H9 (cell line): ENCODE measurements at regions not wholly inside any gene's neighbourhood (a gene's known extent, or its start where the extent isn't known, plus 50 kb on each side); places are given as distances from the start of the nearest gene placed in this dataset.

Experiments used
- DNase-seq: peaks from one replicate; pipeline ENCODE4 v3.0.0-alpha.2; 2017
- H2AFZ ChIP-seq: one replicate; pipeline ENCODE4 v1.6.1; 2013; ENCODE audit warnings: mild to moderate bottlenecking, low read length, control low read depth, moderate library complexity
- H2AK5ac ChIP-seq: 2 replicates; pipeline ENCODE4 v1.6.1; 2013; ENCODE audit warnings: low read length, control low read depth, mixed read lengths; ENCODE audit not compliant: insufficient read length
- H2BK120ac ChIP-seq: one replicate; pipeline ENCODE4 v1.6.1; 2013; ENCODE audit warnings: low read depth, mild to moderate bottlenecking, low read length, control low read depth, inconsistent platforms; ENCODE audit not compliant: poor library complexity, severe bottlenecking
- H2BK12ac ChIP-seq: 2 replicates; pipeline ENCODE4 v1.6.1; 2013; ENCODE audit warnings: low read length, control low read depth, mixed read lengths, low read depth; ENCODE audit not compliant: insufficient read length
- H2BK15ac ChIP-seq: 2 replicates; pipeline ENCODE4 v1.6.1; 2013; ENCODE audit warnings: low read depth, low read length, control low read depth
- H2BK20ac ChIP-seq: one replicate; pipeline ENCODE4 v1.6.1; 2013; ENCODE audit warnings: low read depth, mild to moderate bottlenecking, low read length, control low read depth, inconsistent platforms; ENCODE audit not compliant: poor library complexity, severe bottlenecking
- H2BK5ac ChIP-seq: 2 replicates; pipeline ENCODE4 v1.6.1; 2013; ENCODE audit warnings: low read length, control low read depth, mixed read lengths; ENCODE audit not compliant: insufficient read length
- H3K14ac ChIP-seq: 2 replicates; pipeline ENCODE4 v1.6.1; 2013; ENCODE audit warnings: low read length, control low read depth; ENCODE audit not compliant: insufficient read depth
- H3K18ac ChIP-seq: 2 replicates; pipeline ENCODE4 v1.6.1; 2013; ENCODE audit warnings: low read depth, mild to moderate bottlenecking, mixed read lengths, low read length, control low read depth; ENCODE audit not compliant: insufficient read length
- H3K23ac ChIP-seq: 2 replicates; pipeline ENCODE4 v1.6.1; 2013; ENCODE audit warnings: low read length, control low read depth, mixed read lengths, low read depth; ENCODE audit not compliant: insufficient read length
- H3K23me2 ChIP-seq: 2 replicates; pipeline ENCODE4 v1.6.1; 2013; ENCODE audit warnings: low read depth, mild to moderate bottlenecking, mixed read lengths, low read length, control low read depth; ENCODE audit not compliant: insufficient read length, poor library complexity, severe bottlenecking
- H3K27ac ChIP-seq: 2 replicates; pipeline ENCODE4 v1.5.1; 2013; ENCODE audit warnings: low read length, control low read depth, mixed read lengths, low read depth; ENCODE audit not compliant: insufficient read length
- H3K27me3 ChIP-seq: 2 replicates; pipeline ENCODE4 v1.6.1; 2013; ENCODE audit warnings: low read length, control low read depth, inconsistent platforms; ENCODE audit not compliant: insufficient read depth
- H3K4ac ChIP-seq: 2 replicates; pipeline ENCODE4 v1.6.1; 2013; ENCODE audit warnings: low read depth, mild to moderate bottlenecking, control low read depth, inconsistent platforms, low read length, moderate library complexity
- H3K4me1 ChIP-seq: 2 replicates; pipeline ENCODE4 v1.6.1; 2013; ENCODE audit warnings: low read length, control low read depth, inconsistent platforms; ENCODE audit not compliant: insufficient read depth
- H3K4me2 ChIP-seq: 2 replicates; pipeline ENCODE4 v1.6.1; 2013; ENCODE audit warnings: low read length, control low read depth, mixed read lengths; ENCODE audit not compliant: insufficient read length, insufficient read depth
- H3K56ac ChIP-seq: 2 replicates; pipeline ENCODE4 v1.6.1; 2013; ENCODE audit warnings: low read depth, mild to moderate bottlenecking, mixed read lengths, low read length, control low read depth; ENCODE audit not compliant: insufficient read length
- H3K79me1 ChIP-seq: 2 replicates; pipeline ENCODE4 v1.6.1; 2013; ENCODE audit warnings: low read depth, mild to moderate bottlenecking, moderate library complexity, low read length, control low read depth, inconsistent platforms; ENCODE audit not compliant: insufficient read depth, poor library complexity, severe bottlenecking
- H3K79me2 ChIP-seq: 2 replicates; pipeline ENCODE4 v1.6.1; 2013; ENCODE audit warnings: low read length, control low read depth, inconsistent platforms; ENCODE audit not compliant: insufficient read depth
- H3K9ac ChIP-seq: 2 replicates; pipeline ENCODE4 v1.6.1; 2013; ENCODE audit warnings: low read length, control low read depth, mixed read lengths; ENCODE audit not compliant: insufficient read length; ENCODE audit errors: extremely low read depth
- H3K9me3 ChIP-seq: one replicate; pipeline ENCODE4 v1.6.1; 2013; ENCODE audit warnings: low read depth, low read length, inconsistent platforms; ENCODE audit not compliant: control insufficient read depth
- H3T11ph ChIP-seq: one replicate; pipeline ENCODE4 v1.6.1; 2013; ENCODE audit warnings: mild to moderate bottlenecking, low read length, control low read depth, inconsistent platforms
- H4K20me1 ChIP-seq: one replicate; pipeline ENCODE4 v1.6.1; 2013; ENCODE audit not compliant: control insufficient read depth, insufficient read length, insufficient read depth
- H4K5ac ChIP-seq: 2 replicates; pipeline ENCODE4 v1.6.1; 2013; ENCODE audit warnings: low read depth, mild to moderate bottlenecking, mixed read lengths, low read length, control low read depth; ENCODE audit not compliant: insufficient read length
- H4K8ac ChIP-seq: replicated peaks from 2 replicates; pipeline ENCODE4 v1.6.1; 2013; ENCODE audit warnings: low read length, control low read depth, mixed read lengths, low read depth; ENCODE audit not compliant: insufficient read length
- H4K91ac ChIP-seq: 2 replicates; pipeline ENCODE4 v1.6.1; 2013; ENCODE audit warnings: low read depth, mild to moderate bottlenecking, moderate library complexity, mixed read lengths, low read length, control low read depth; ENCODE audit not compliant: insufficient read length
- H3K27ac Mint-ChIP-seq, 3 experiments: 2 replicates in 2 of 3; 3 replicates in 1 of 3; pipeline ENCODE4 v1.8.0; 2020 to 2021; ENCODE audit warnings: mixed read lengths in 3 of 3, mild to moderate bottlenecking in 1 of 3, moderate library complexity in 1 of 3
- H3K27me3 Mint-ChIP-seq: 2 replicates; pipeline ENCODE4 v1.8.0; 2021; ENCODE audit warnings: low read depth, mild to moderate bottlenecking, moderate library complexity, mixed read lengths
- H3K36me3 Mint-ChIP-seq, 3 experiments: 2 replicates in 2 of 3; 3 replicates in 1 of 3; pipeline ENCODE4 v1.8.0; 2020 to 2021; ENCODE audit warnings: low read depth in 3 of 3, mixed read lengths in 3 of 3; ENCODE audit not compliant: insufficient read depth in 1 of 3
- H3K4me1 Mint-ChIP-seq, 2 experiments: 2 replicates each; pipeline ENCODE4 v1.8.0; 2020; ENCODE audit warnings: mixed read lengths in 2 of 2
- H3K4me3 Mint-ChIP-seq, 2 experiments: 2 replicates in 1 of 2; 3 replicates in 1 of 2; pipeline ENCODE4 v1.8.0; 2020 to 2021; ENCODE audit warnings: mild to moderate bottlenecking in 2 of 2, mixed read lengths in 2 of 2, moderate library complexity in 1 of 2
- H3K9me3 Mint-ChIP-seq, 2 experiments: 2 replicates in 1 of 2; 3 replicates in 1 of 2; pipeline ENCODE4 v1.8.0; 2020; ENCODE audit warnings: mild to moderate bottlenecking in 2 of 2, mixed read lengths in 2 of 2, moderate library complexity in 1 of 2
- CTCF ChIP-seq: fragments of 200-600 bp; sonication (generic); conservative IDR thresholded peaks from 3 replicates; pipeline ENCODE4 v1.8.0; 2021; ENCODE audit warnings: antibody characterized with exemption, mild to moderate bottlenecking
- WGBS: extraction: QIAGEN DNeasy Blood & Tissue Kit; methylation state at CpG from one replicate; pipeline ENCODE4 v1.1.7; 2013; ENCODE audit warnings: missing lambda C conversion rate, low lambda C conversion rate, mixed read lengths; ENCODE audit not compliant: insufficient read length; ENCODE audit errors: extremely low coverage; 5-methylcytosine and 5-hydroxymethylcytosine counted together

GRCh38 chr17:52982331-52982730 lies 823.8 kb upstream of the CA10 start:
- Histone ChIP-seq H4K5ac (no peak overlapping the region), H2BK15ac (no peak overlapping the region), H2BK12ac (no peak overlapping the region), H4K8ac (no peak overlapping the region), H4K91ac (no peak overlapping the region), H3K23ac (no peak overlapping the region), H2BK120ac (no peak overlapping the region), H3K27me3 (no peaks in the 10 kb centered on the region), H3K79me2 (no peaks in the 10 kb centered on the region), H2AFZ (no peak overlapping the region), H3K18ac (no peak overlapping the region), H3T11ph (no peak overlapping the region), H2BK20ac (no peak overlapping the region), H3K4me2 (no peak overlapping the region), H3K27ac (no peak overlapping the region), H3K79me1 (no peaks in the 10 kb centered on the region), H4K20me1 (no peaks in the 10 kb centered on the region), H3K23me2 (no peaks in the 10 kb centered on the region), H3K4me1 (no peaks in the 10 kb centered on the region), H2BK5ac (no peak overlapping the region), H3K9me3 (no peaks in the 10 kb centered on the region), H2AK5ac (no peak overlapping the region), H3K14ac (no peak overlapping the region), H3K56ac (no peak overlapping the region), H3K4ac (no peak overlapping the region), H3K9ac (no peak overlapping the region)
- Mint-ChIP-seq H3K27ac (no peak overlapping the region), H3K36me3 (no peaks in the 10 kb centered on the region), H3K9me3 (no peaks in the 10 kb centered on the region; a peak in 1 of 5 replicates), H3K27me3 (no peaks in the 10 kb centered on the region), H3K4me3 (no peak overlapping the region), H3K4me1 (peaks cover 0 to 4% of the 10 kb centered on the region in 2 experiments; a peak in 2 of 4 replicates)
- no CpG with 5 or more reads among the region's 1 CpG for WGBS
- no peak for TF ChIP-seq CTCF
- no peak for DNase-seq
